GM04504 (cell line): ENCODE measurements at regions not wholly inside any gene's neighbourhood (a gene's known extent, or its start where the extent isn't known, plus 50 kb on each side); places are given as distances from the start of the nearest gene placed in this dataset.

ENCODE experiments used
- DNase-seq: peaks from one replicate; pipeline ENCODE4 v3.0.0-alpha.2; 2012; ENCODE audit warnings: low read depth

- no peak for DNase-seq
Observed at GRCh38 chr14:95466506-95466905, 49.9 kb downstream of the SYNE3 start.

DNA sequence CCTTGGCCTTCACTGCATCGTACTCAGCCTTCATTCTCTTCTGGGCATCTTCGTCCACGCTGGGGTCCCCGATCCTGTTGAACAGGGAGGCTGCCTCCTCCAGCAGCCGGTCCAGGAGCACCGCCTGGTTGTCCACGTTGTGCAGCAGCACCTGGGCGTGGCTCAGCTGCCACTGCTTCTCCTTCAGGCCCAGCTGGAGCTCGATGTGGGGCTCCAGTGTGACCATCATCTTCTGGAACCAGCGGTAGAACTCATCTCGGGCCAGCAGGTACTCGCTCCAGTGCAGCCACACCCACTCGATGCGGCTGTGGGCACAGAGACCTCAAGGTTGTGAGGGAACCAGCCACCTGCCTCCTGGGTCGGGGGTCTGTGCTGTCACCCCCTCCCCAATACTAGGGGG is 50.5 kb downstream of the SYNE3 start:
- no peak for DNase-seq

- no peak for DNase-seq
Observed at GRCh38 chr14:95465358-95465757, 51.1 kb downstream of the SYNE3 start.

DNA sequence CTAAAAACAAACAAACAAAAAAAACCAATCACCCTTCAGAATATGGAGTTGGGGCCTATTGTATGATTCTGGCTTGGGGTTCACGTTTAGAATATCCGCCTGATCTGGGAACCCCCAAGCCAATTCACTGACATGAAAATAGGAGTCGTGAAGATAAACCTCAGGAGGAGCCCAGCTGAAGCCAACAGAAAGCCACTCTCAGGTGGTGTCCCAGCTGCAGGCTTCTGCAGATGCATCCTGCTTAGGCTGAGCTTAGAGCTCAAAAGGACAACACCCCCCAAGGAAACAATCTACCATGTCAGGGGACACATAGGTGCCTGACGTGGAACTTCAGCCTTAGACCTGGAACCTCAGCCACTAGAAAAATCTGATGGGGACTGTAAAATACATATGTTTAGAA is 51.9 kb downstream of the SYNE3 start:
- DNase-seq, result no peak

- no peak for DNase-seq
Observed at GRCh38 chr14:95464103-95464502, 52.3 kb downstream of the SYNE3 start.

GRCh38 chr14:95463171-95463901 is 53.1 kb downstream of the SYNE3 start:
- DNase-seq, result no peak

- DNase-seq, result no peak
Observed at GRCh38 chr14:95462491-95462890, 54.0 kb downstream of the SYNE3 start.

DNA sequence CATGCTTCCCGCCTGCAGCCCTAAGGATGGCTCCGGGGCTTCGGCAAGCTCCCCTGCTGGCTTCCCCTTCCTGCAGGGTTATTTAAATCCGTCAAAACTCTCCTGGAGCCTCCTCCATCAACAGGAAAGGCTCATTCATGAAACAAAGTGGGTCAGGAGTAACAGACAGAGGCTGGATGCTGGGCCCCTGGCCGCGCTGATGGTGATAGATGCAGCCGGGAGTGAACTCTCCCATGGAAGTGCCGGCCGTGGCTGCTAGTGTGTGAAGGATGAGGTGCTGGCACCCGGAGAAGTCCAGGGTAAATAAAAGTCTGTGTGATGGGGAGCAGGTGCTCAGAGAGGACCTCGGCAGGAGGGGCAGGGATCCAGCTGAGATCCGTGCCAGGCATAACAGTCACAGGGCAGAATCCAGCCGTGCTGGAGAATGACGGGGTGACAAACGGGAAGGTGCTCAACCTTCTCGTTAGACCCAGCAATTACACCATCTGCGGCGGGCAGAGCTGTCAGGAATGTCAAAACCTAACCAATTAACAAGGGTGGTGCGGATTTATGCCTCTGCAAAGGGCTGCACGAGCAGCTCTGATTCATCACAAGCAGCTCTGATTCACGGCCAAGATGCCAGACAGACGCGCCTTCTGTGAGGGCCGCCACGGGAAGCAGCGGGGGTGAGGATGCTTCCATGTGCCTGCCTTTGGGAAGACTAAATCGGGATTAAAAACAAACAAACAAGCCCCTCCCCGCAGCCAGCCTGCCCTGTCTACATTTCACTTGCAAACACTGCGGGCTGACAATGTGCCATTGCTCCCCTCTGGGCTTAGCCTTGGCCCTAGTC is 55.6 kb downstream of the SYNE3 start:
- peak; percentile 76 for DNase-seq

- DNase-seq, result no peak
Observed at GRCh38 chr14:95458906-95459305, 57.5 kb downstream of the SYNE3 start.

- DNase-seq, result no peak
Observed at GRCh38 chr14:95458459-95458858, 58.0 kb downstream of the SYNE3 start.

- DNase-seq, result no peak
Observed at GRCh38 chr14:95456281-95456680, 60.2 kb downstream of the SYNE3 start.

GRCh38 chr14:95455246-95455645 is 61.2 kb downstream of the SYNE3 start:
- DNase-seq, result no peak

DNA sequence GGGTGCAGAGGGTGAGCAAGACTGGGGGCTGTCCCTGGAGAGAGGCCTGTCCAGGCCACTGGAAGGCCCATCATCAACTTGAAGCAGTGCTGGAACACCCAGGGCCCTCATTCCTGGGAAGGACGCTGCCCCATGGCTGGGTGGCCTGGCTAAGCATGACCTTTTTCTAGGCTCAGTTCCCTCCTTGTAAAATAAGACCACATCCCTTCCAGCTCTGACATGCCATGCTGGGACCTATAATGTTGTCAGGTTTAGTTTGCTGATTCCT is 62.8 kb downstream of the SYNE3 start:
- DNase-seq, result no peak

DNA sequence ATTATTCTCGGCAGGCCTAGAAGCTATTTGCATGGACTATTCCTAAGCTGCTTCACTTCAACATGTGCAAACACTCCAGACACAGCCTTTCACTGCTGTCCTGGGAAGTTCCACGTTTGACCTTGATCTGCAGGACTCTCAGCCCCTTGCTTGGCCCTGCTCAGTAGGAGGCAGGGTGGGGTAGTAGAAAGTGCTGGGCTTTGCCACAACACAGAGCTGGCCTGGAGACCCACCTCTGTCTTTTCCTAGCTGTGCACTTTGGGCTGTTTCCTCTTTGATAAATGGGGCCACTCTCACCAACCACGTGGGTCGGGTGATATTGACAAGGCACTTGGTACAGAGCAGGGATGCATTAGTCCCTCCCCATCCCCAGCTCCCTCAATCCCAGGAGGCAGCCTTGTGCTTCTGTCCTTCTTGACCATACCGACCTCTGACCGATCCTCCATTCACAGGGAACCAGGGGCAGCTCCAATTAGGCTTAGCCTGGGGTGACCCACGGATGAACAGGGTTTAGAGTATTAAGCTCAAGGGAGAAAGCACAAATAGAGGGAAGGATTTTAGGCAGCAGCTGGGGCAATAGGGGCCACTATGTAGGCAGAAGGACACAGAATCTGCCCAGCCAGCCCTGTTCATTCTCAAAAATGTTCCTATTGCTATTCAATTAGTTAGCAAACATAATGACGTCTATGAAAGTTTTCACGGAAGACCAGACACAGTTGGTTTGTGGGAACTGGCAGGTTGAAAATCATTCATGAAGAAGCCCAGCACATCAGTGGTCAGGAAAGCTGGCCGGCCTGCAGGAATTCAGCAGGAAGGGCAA is 63.3 kb downstream of the SYNE3 start:
- no peak for DNase-seq

- no peak for DNase-seq
Observed at GRCh38 chr14:95452176-95452892, 64.1 kb downstream of the SYNE3 start.

DNA sequence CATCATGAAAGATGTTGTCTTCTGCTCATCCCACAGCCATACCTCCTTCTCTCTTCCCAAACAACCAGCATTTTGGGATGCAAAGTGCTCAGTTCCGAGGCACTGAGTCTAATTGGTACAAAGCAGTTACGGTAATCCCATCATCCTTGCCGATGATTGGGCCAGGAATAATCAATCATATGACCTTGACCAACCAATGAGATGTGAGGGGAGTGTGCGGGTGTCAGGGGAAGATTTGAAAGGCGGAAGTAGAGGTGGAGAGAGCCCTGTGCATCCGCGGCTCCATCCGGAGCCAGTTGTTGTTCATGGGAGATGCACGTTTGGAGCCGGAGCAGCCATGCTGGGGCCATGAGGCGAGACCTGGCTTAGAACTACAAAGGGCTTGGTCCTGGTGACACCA is 67.3 kb downstream of the SYNE3 start:
- DNase-seq, result no peak

GRCh38 chr14:95446470-95446869 is 70.0 kb downstream of the SYNE3 start:
- DNase-seq, result no peak

DNA sequence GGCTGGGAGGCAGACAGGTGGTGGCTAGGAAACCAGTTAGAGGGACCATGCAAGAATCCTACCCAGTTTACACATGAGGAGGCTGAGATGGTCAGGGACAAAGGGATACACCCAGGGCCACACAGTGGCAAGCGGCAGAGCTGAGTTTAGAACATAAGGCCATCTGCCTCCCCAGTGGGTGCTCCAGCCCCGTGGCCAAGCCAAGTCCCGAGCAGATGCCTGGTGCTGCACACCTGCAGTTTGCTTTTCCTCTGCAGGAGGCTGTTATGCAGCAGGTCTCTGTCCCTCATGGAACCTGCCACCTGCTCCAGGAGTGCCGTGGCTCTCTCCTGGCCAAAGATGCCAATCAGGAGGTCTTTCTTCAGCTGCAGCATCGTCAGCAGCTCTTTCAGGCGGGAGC is 70.8 kb downstream of the SYNE3 start:
- no peak for DNase-seq

DNA sequence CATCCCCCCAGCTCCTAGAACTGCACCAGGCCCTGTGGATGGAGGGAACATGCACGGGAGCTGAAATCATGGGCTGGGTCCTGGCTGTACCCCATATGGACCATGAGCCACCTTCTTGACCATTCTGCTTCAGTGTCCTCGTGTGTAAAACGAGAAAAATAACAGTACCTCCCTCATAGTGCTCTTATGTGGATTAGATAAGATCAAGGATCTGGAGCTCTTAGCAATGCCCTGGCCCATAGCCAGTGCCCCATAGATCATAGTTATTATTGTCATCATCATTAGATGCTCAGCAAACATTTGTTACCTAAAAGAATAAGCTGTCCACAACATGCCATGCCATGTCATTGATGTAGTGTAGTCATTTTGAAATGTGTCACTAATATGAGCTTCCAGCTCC is 71.3 kb downstream of the SYNE3 start:
- no peak for DNase-seq

DNA sequence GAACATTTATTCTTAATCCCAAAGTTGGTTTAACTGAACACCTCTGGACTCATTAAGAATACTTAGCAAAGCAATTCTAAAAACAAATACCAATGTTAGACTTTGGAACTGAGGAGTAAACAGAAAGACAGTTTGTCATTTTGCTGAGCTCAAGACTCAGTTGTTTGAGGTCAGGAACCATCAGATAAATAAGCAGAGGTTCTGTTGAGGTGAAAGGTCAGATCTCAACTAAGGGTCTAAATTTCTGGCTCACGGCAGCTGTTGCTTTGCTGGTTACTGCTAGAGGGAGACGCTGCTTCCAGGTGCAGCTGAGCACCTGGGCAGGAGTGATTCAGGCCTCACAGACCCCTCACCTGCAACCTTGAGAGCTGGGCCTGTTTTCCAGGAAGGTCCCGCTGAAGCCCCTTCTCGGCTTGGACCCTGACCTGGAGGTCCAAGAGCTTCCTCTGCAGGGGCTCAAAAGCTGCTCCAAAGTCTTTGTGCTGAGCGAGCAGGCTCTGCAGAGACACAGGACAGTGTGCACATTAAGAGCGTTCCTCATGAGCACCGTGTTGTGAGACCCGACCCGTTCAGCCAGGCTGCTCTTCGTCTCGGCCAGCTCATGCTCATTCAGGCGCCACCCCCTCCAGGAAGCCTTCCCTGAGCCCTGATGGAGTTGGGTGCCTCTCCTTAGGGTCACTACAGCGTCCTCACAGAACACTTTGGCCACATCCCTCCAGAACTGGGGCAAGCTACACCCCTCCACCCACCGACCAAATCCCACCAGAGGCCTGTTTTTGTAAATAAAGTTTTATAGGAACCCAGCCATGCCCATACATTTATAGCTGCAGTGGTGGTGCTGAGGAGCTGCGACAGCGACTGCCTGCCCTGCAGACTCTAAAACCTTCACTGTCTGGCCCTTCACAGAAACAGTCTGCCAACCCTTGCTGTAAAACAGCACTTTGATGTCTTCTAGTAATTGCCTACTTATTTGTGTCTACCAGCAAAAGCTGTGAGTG is 72.0 kb downstream of the SYNE3 start:
- DNase-seq, result no peak

GRCh38 chr14:95442633-95443021 is 73.8 kb downstream of the SYNE3 start:
- DNase-seq, result peak; percentile 61
